H1 (cell line): ENCODE measurements at regions not wholly inside any gene's neighbourhood (a gene's known extent, or its start where the extent isn't known, plus 50 kb on each side); places are given as distances from the start of the nearest gene placed in this dataset.

Source experiments
- CTCF ChIA-PET: fragments of 300-600 bp; sonication (Branson Sonifier 250); formaldehyde crosslinking; loops from one replicate; lab custom pipeline; 2021; ENCODE audit not compliant: partially characterized antibody; lab: Charles Lee
- POLR2A ChIA-PET: fragments of 300-600 bp; sonication (Branson Sonifier 250); formaldehyde crosslinking; loops from one replicate; lab custom pipeline; 2021; ENCODE audit warnings: inconsistent platforms; ENCODE audit not compliant: partially characterized antibody; lab: Charles Lee
- DNase-seq, 2 experiments: peaks; one replicate each; pipeline versions ENCODE4 v3.0.0 to v3.0.0-alpha.2; 2010 to 2022; ENCODE audit warnings: low spot score in 2 of 2, low read depth in 1 of 2, mixed read lengths in 1 of 2
- FAIRE-seq: peaks from 2 replicates; lab custom pipeline; 2011; peaks lifted over from hg19 to GRCh38; lab: Jason Lieb, UNC
- H2AFZ ChIP-seq: 2 replicates; pipeline ENCODE4 v1.8.1; 2012; ENCODE audit warnings: low read length, inconsistent platforms
- H2AK5ac ChIP-seq: 2 replicates; pipeline ENCODE4 v1.6.1; 2013; ENCODE audit warnings: low read depth, low read length
- H2BK120ac ChIP-seq: replicated peaks from 2 replicates; pipeline ENCODE3; 2013; ENCODE audit warnings: low read depth, low read length, inconsistent platforms
- H2BK12ac ChIP-seq: 2 replicates; pipeline ENCODE4 v1.6.1; 2013; ENCODE audit warnings: low read depth, low read length
- H2BK15ac ChIP-seq: 2 replicates; pipeline ENCODE4 v1.6.1; 2013; ENCODE audit warnings: low read length
- H2BK20ac ChIP-seq: 2 replicates; pipeline ENCODE4 v1.6.1; 2013; ENCODE audit warnings: low read length
- H2BK5ac ChIP-seq: 2 replicates; pipeline ENCODE4 v1.6.1; 2013; ENCODE audit warnings: low read depth, low read length
- H3K14ac ChIP-seq: 2 replicates; pipeline ENCODE4 v1.6.1; 2013; ENCODE audit warnings: inconsistent platforms; ENCODE audit not compliant: insufficient read length
- H3K18ac ChIP-seq: 2 replicates; pipeline ENCODE4 v1.6.1; 2013; ENCODE audit warnings: low read length; ENCODE audit errors: extremely low read depth
- H3K23ac ChIP-seq: 2 replicates; pipeline ENCODE4 v1.6.1; 2013; ENCODE audit warnings: inconsistent platforms; ENCODE audit not compliant: insufficient read length
- H3K23me2 ChIP-seq: 2 replicates; pipeline ENCODE4 v1.6.1; 2013; ENCODE audit warnings: low read depth, low read length
- H3K27ac ChIP-seq: 2 replicates; pipeline ENCODE4 v1.6.1; 2011; ENCODE audit warnings: low read depth, low read length, inconsistent platforms
- H3K27me3 ChIP-seq, 4 experiments: replicated peaks in 1 of 4; 1 replicate in 1 of 4; 2 replicates in 3 of 4; pipeline versions ENCODE4 v1.6.1 to v1.8.1; 2011 to 2013; ENCODE audit warnings: low read length in 3 of 4, mild to moderate bottlenecking in 3 of 4, inconsistent platforms in 2 of 4, mixed read lengths in 2 of 4, moderate library complexity in 1 of 4; ENCODE audit not compliant: control insufficient read depth in 3 of 4, insufficient read depth in 3 of 4; ENCODE audit errors: extremely low read depth in 1 of 4
- H3K36me3 ChIP-seq, 4 experiments: 2 replicates each; pipeline versions ENCODE4 v1.6.1 to v1.8.1; 2011 to 2013; ENCODE audit warnings: mild to moderate bottlenecking in 4 of 4, low read length in 3 of 4, moderate library complexity in 2 of 4, control low read depth in 1 of 4, inconsistent platforms in 1 of 4; ENCODE audit not compliant: insufficient read depth in 4 of 4, control insufficient read depth in 2 of 4
- H3K4ac ChIP-seq: replicated peaks from 2 replicates; pipeline ENCODE3; 2013; ENCODE audit warnings: low read length, low read depth, mixed read lengths, inconsistent platforms; ENCODE audit not compliant: insufficient read length
- H3K4me1 ChIP-seq, 4 experiments: replicated peaks in 1 of 4; 1 replicate in 1 of 4; 2 replicates in 3 of 4; pipeline versions ENCODE4 v1.6.1 to v1.8.1; 2011 to 2013; ENCODE audit warnings: low read length in 3 of 4, inconsistent platforms in 2 of 4, mixed read lengths in 1 of 4; ENCODE audit not compliant: insufficient read depth in 4 of 4, control insufficient read depth in 3 of 4
- H3K4me2 ChIP-seq, 2 experiments: 2 replicates each; pipeline versions ENCODE4 v1.6.1 to v1.8.1; 2011 to 2013; ENCODE audit warnings: low read depth in 2 of 2, low read length in 2 of 2, control low read depth in 1 of 2, inconsistent platforms in 1 of 2, mild to moderate bottlenecking in 1 of 2; ENCODE audit not compliant: insufficient read depth in 1 of 2
- H3K4me3 ChIP-seq, 4 experiments: fragments of 200-600, 300-600 bp in 1 of 4; sonication (generic), shearing (Covaris generic), sonication (Bioruptor Twin) in 1 of 4; 2 replicates each; pipeline versions ENCODE4 v1.5.1 to v1.8.1; 2011 to 2016; ENCODE audit warnings: low read length in 4 of 4, low read depth in 3 of 4, control low read depth in 2 of 4, inconsistent platforms in 2 of 4, mild to moderate bottlenecking in 2 of 4, mixed read lengths in 1 of 4, moderate library complexity in 1 of 4; ENCODE audit not compliant: insufficient read depth in 2 of 4; ENCODE audit errors: extremely low read depth in 1 of 4
- H3K56ac ChIP-seq: replicated peaks from 2 replicates; pipeline ENCODE3; 2013; ENCODE audit warnings: low read depth, mild to moderate bottlenecking, mixed read lengths, low read length, inconsistent platforms; ENCODE audit not compliant: insufficient read length
- H3K79me1 ChIP-seq: 2 replicates; pipeline ENCODE4 v1.6.1; 2013; ENCODE audit warnings: low read depth, low read length, control low read depth
- H3K79me2 ChIP-seq, 2 experiments: 2 replicates each; pipeline versions ENCODE4 v1.6.1 to v1.8.1; 2012 to 2013; ENCODE audit warnings: low read length in 2 of 2, mild to moderate bottlenecking in 2 of 2, inconsistent platforms in 1 of 2; ENCODE audit not compliant: insufficient read depth in 2 of 2, control insufficient read depth in 1 of 2
- H3K9ac ChIP-seq, 4 experiments: replicated peaks in 1 of 4; 1 replicate in 1 of 4; 2 replicates in 3 of 4; pipeline versions ENCODE4 v1.6.1 to v1.8.1; 2011 to 2013; ENCODE audit warnings: low read depth in 3 of 4, low read length in 3 of 4, control low read depth in 2 of 4, mild to moderate bottlenecking in 2 of 4, moderate library complexity in 2 of 4, inconsistent platforms in 1 of 4; ENCODE audit errors: extremely low read depth in 1 of 4
- H3K9me3 ChIP-seq, 2 experiments: 2 replicates each; pipeline versions ENCODE4 v1.6.1 to v1.8.1; 2012 to 2013; ENCODE audit warnings: mild to moderate bottlenecking in 2 of 2, moderate library complexity in 2 of 2, control low read depth in 1 of 2, inconsistent platforms in 1 of 2, low read depth in 1 of 2, low read length in 1 of 2, mixed read lengths in 1 of 2; ENCODE audit not compliant: insufficient read depth in 2 of 2
- H4K20me1 ChIP-seq, 2 experiments: replicated peaks in 1 of 2; 2 replicates each; pipeline versions ENCODE3 to v1.8.1; 2011 to 2013; ENCODE audit warnings: inconsistent platforms in 2 of 2, low read length in 2 of 2, mild to moderate bottlenecking in 1 of 2; ENCODE audit not compliant: insufficient read depth in 2 of 2, control insufficient read depth in 1 of 2
- H4K5ac ChIP-seq: 2 replicates; pipeline ENCODE4 v1.6.1; 2013; ENCODE audit warnings: low read length, low read depth, mixed read lengths, inconsistent platforms; ENCODE audit not compliant: insufficient read length
- H4K8ac ChIP-seq: 2 replicates; pipeline ENCODE4 v1.8.0; 2013; ENCODE audit warnings: mild to moderate bottlenecking, moderate library complexity, low read length, inconsistent platforms; ENCODE audit not compliant: insufficient read depth; ENCODE audit errors: extremely low read depth
- H4K91ac ChIP-seq: replicated peaks from 2 replicates; pipeline ENCODE3; 2013; ENCODE audit warnings: low read length, mixed read lengths, inconsistent platforms; ENCODE audit not compliant: insufficient read length
- EP300 ChIP-seq, 2 experiments: IDR thresholded peaks; 1 replicate in 1 of 2; 2 replicates in 1 of 2; pipeline ENCODE4 v1.6.1; 2011 to 2012; ENCODE audit warnings: low read depth in 2 of 2, low read length in 2 of 2, mild to moderate bottlenecking in 2 of 2, borderline replicate concordance in 1 of 2, inconsistent platforms in 1 of 2, moderate library complexity in 1 of 2
- SAP30 ChIP-seq: fragments of 300-600 bp; sonication (generic); IDR thresholded peaks from 2 replicates; pipeline ENCODE4 v1.7.1; 2012; ENCODE audit warnings: low read length, moderate library complexity, mild to moderate bottlenecking, inconsistent platforms; ENCODE audit not compliant: insufficient read depth, insufficient replicate concordance
- WGBS, 2 experiments: shearing (Covaris generic) in 1 of 2; methylation state at CpG; one replicate each; pipeline versions ENCODE4 v1.1.6 to v1.1.7; 2013 to 2015; ENCODE audit warnings: low lambda C conversion rate in 2 of 2, mixed read lengths in 2 of 2, inconsistent platforms in 1 of 2, low coverage in 1 of 2, missing lambda C conversion rate in 1 of 2; ENCODE audit not compliant: insufficient replicate concordance in 2 of 2, insufficient coverage in 1 of 2, insufficient read length in 1 of 2; ENCODE audit errors: extremely low coverage in 1 of 2, missing lambda C conversion rate in 1 of 2; 5-methylcytosine and 5-hydroxymethylcytosine counted together

GRCh38 chr3:19668163-19668562 lies 265.9 kb downstream of the EFHB start:
- Histone ChIP-seq H3K36me3 (no peaks in the 10 kb centered on the region), H2BK15ac (no peak overlapping the region), H3K4ac (no peak overlapping the region), H2BK20ac (no peak overlapping the region), H3K9me3 (no peaks in the 10 kb centered on the region), H3K4me2 (no peak overlapping the region), H3K14ac (no peak overlapping the region), H3K56ac (no peak overlapping the region), H4K5ac (no peak overlapping the region), H4K91ac (no peak overlapping the region), H3K79me1 (no peaks in the 10 kb centered on the region), H2BK12ac (no peak overlapping the region), H3K27me3 (no peaks in the 10 kb centered on the region), H4K20me1 (no peaks in the 10 kb centered on the region), H3K18ac (no peak overlapping the region), H4K8ac (no peak overlapping the region), H3K79me2 (no peaks in the 10 kb centered on the region), H3K23ac (no peak overlapping the region), H2AFZ (no peak overlapping the region), H2AK5ac (no peak overlapping the region), H3K9ac (no peak overlapping the region), H3K4me1 (no peaks in the 10 kb centered on the region), H3K27ac (no peak overlapping the region), H3K23me2 (no peaks in the 10 kb centered on the region), H3K4me3 (no peak overlapping the region), H2BK5ac (no peak overlapping the region), H2BK120ac (no peak overlapping the region)
- DNase-seq = no peak
- FAIRE-seq = no peak
- POLR2A ChIA-PET = no interaction called here
- TF ChIP-seq SAP30 = no peak
- TF ChIP-seq EP300 (IDR thresholded peaks at IDR 0.05; ENCODE audit: borderline replicate concordance in 1 of 2, low read depth in 2 of 2, low read length in 2 of 2) = no peak
- CTCF ChIA-PET = interaction anchor here (1.0 kb wide), 1 partner anchor 20 kb away, joined by 4 read pairs; no protein-coding TSS in a partner anchor
- WGBS, 2 experiments = 92% methylated on average over 2 of the region's 2 CpGs; no CpG with 5 or more reads in 1 of the 2 experiments
